Esophagus muscularis mucosa (tissue), 3 donors: ENCODE measurements at regions not wholly inside any gene's neighbourhood (a gene's known extent, or its start where the extent isn't known, plus 50 kb on each side); places are given as distances from the start of the nearest gene placed in this dataset.

Source experiments
- CTCF ChIP-seq, 3 experiments: fragments of 200-600 bp in 2 of 3; fragments of 450-650 bp in 1 of 3; sonication (generic) in 2 of 3; IDR thresholded peaks; one replicate each; pipeline ENCODE4 v1.5.1; 2017 to 2019; ENCODE audit warnings: antibody characterized with exemption in 3 of 3, mild to moderate bottlenecking in 2 of 3, moderate library complexity in 1 of 3
- POLR2A ChIP-seq: fragments of 450-650 bp; IDR thresholded peaks from one replicate; pipeline ENCODE4 v1.6.1; 2017; ENCODE audit warnings: antibody characterized with exemption, moderate library complexity, mild to moderate bottlenecking, low read depth

- TF ChIP-seq CTCF (IDR thresholded peaks at IDR 0.05) (no peak), POLR2A (no peak)
Observed at GRCh38 chr17:69928611-69929010, 146.4 kb upstream of the KCNJ16 start.
